GM19463 (cell line): ENCODE measurements at regions not wholly inside any gene's neighbourhood (a gene's known extent, or its start where the extent isn't known, plus 50 kb on each side); places are given as distances from the start of the nearest gene placed in this dataset.
"Not testable (repeated sequence)": the region's sequence is repeated elsewhere in the genome, so short reads cannot be mapped to it uniquely, and the experiment has no call there.

ENCODE experiments used
- ATAC-seq: cut with Tn5 transposase; IDR thresholded peaks from one replicate; pipeline ENCODE4 v1.9.1; 2021; ENCODE audit warnings: mild to moderate bottlenecking, moderate library complexity; ENCODE audit not compliant: unreplicated experiment

DNA sequence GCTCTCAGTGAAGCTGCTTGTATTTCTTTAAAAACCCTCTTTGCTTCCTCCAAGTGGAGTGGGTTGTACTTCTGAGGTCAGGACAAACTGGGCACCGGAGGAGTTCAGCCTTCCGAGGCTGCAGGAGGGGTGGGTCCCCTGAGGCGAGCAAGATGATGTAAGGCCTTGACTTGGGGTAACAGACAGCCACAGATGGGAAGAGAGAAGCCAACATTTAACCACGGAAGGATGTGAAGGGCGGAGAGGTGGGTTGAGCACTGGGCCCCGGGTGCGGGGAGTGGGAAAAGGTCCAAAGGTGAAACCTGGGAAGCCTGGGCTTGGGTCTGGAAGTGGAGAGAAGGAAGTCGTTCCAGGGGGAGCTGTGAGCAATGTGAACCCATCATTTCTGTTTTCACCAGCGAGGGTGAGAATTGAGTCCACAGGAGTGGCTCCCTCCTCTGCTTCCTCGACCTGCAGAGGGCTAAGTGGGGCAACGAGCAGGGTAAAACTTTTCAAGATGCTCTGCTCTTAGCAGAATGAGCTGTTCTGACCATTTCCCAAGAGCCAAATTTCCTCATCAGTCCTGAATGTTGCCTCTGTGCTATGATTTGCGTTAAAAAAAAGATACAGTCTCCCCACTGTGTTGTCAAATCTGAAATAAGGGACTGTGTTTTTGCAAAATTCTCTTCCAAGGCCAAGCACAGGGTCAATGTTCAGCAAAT is 137.7 kb upstream of the CRHR1 start:
- no peak for ATAC-seq

DNA sequence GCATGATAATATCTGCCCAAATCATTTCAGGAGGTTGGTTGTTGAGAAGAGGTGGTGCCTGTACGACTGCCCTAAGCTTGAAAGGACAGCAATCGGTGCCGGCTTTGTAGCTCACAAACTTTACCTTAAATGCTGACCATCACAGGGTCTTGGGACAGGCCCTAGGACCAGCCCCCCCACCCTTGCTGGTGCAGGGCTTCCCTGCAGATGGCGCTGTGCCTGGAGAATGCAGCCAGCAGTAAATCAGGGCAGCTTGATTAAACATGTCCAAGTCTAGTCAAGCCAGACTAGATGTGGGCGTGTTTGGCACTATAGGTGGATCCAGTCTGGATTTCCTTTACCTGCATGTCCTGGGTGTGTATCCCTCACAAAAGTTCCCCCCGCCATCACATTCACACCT is 135.5 kb upstream of the CRHR1 start:
- ATAC-seq = no peak

DNA sequence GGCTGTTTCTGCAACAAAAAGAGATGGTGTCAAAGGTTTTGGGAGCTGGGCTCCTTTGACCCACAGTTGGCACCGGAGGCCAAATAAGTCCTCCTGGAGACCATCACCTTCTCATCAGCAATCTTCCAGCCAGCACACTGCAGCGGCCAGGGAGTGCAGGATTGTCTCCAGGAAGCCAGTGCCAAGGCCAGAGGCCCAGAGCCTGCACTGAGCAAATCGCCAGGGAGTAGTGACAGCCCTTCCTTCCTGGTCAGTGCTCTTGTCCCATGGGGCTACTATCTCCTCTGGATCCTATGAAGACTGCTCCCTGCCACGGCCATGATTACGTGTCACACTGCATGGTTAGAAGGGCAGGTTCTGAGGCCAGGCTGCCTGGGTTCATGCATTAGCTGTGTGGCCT is 134.3 kb upstream of the CRHR1 start:
- no peak for ATAC-seq

DNA sequence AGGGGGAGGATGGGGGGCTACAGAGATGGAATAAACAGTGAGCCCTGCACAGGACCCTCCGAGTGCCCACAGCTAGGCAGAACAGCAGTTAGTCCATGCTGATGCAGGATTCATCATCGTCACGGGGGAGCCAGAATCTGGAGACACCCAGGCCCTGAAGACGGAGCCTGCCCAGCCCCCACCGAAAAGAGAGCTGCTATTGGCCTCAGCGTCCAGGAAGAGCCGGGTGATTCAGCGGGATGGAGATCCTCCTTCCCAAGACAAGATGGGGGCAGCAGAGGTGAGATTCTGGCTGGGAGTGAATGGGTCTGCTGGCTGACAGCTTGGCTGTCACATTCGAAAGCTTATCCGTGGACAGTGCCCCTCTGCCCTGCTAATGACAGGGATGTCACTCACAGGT is 133.6 kb upstream of the CRHR1 start:
- ATAC-seq = no peak

DNA sequence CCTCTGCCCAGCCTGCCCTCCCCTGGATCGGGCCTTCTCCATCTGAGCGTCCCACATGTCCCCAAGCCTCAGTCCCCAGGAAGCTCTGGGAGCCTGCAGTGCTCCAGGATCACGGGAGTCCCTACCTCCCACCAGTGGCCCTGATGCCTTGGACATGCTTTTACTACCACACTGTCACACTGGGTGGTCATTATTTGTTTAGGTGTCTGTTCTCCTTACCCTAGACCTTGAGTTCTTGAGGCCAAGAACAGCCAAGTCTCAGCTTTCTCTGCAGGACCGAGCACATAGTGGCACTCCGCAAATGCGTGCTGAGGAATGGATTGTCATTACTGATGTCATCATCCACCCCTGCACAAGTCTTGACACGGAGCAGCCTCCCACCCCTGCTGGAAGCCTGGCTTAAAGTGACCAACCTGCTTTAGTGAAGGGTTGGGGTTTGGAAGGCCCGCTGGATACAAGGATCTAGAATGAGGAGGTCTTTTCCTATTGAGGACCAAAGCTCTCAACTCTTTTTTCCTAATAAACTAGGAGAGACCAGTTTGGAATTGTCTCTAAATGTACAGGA is 132.9 kb upstream of the CRHR1 start:
- no peak for ATAC-seq

DNA sequence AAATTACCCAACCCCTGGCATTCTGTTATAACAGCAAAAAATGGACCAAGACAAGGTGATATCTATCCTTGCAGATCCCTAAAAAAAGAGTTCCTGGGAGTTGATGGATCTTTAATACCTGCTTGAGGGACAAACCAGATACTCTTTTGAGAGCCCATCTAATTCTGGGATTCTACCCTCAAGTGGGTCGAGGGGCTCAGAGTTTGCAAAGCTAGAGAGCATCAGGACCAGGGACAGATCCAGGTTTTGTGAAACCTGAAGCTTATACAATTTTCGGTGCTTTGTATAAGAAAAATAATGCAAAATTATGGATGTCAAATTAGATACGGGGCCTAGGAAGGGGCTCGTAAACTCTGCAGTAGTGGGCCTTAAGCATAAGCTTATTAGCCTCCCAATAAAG is 130.5 kb upstream of the CRHR1 start:
- no peak for ATAC-seq

- no peak for ATAC-seq
Measured at GRCh38 chr17:45656527-45657181, 127.5 kb upstream of the CRHR1 start.

GRCh38 chr17:45660474-45660873 is 123.6 kb upstream of the CRHR1 start:
- ATAC-seq = no peak

- ATAC-seq = no peak
Measured at GRCh38 chr17:45662432-45662831, 121.7 kb upstream of the CRHR1 start.

GRCh38 chr17:45663772-45664171 is 120.3 kb upstream of the CRHR1 start:
- no peak for ATAC-seq

DNA sequence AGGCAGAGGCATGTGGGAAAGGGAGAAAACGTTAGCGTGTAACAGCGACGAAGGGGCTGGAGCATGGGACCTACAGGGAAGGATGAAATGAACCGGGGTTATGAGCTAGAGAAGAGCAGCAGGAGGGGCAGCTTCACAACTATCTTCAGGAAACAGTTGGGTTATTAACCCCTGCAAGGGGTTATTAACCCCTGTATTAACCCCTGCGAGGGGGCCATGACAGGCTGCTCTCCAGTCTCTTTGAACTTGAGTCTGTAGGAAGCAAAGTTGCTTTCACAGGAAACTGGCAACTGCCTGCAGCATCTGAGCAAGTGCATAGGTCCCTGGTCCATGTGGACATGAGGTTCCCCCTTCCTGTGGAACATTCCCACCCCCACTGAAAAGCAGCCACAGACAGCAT is 119.2 kb upstream of the CRHR1 start:
- no peak for ATAC-seq

DNA sequence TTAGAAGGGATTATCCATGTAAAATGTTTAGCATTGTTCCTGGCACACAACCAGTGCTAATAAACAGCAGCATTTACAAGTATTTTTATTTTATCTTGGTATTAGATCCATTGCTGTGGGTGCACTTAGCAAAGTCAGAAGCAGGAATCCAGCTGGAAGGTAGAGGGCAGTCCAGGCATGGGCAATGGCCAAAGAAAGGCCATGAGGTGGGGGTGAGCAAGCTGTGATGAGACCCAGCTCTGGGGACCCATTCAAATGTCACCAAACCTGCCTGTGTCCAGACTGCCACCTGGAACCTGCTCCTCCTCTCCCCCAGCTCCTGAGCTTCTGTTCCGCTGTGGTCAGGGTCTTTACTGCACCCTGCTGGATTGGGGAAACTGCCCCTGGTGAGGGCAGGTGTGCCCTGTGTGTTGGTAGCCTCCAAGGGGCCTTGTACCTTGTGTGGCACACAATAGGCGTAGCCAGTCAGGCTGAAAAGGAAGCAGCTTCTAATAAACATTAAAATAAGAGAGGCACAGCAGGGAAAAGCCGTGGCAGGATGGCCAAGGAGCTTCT is 118.0 kb upstream of the CRHR1 start:
- ATAC-seq = no peak

GRCh38 chr17:45666641-45667040 is 117.5 kb upstream of the CRHR1 start:
- ATAC-seq = no peak

- ATAC-seq = no peak
Measured at GRCh38 chr17:45667591-45668171, 116.4 kb upstream of the CRHR1 start.

DNA sequence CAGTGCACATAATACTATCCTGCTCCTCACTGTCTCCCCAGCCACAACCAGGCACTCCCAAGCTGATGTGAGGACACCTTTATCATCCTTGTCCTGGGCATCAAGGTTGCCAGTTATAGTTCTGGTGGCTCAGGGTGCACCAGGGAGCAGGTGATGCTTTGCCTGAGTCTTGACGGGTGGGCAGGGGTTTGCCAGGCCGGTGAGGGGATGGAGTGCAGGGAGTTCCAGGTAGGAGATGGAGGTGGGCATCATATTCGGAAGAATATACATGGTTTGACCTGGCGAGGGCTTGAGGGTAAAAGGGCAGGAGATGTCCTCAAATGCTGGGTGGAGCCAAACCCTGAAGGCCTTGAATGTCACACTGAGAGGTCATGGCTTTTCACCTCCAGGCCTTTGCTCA is 115.8 kb upstream of the CRHR1 start:
- no peak for ATAC-seq

- no peak for ATAC-seq
Measured at GRCh38 chr17:45672301-45672700, 111.8 kb upstream of the CRHR1 start.

- ATAC-seq = no peak
Measured at GRCh38 chr17:45672792-45673191, 111.3 kb upstream of the CRHR1 start.

DNA sequence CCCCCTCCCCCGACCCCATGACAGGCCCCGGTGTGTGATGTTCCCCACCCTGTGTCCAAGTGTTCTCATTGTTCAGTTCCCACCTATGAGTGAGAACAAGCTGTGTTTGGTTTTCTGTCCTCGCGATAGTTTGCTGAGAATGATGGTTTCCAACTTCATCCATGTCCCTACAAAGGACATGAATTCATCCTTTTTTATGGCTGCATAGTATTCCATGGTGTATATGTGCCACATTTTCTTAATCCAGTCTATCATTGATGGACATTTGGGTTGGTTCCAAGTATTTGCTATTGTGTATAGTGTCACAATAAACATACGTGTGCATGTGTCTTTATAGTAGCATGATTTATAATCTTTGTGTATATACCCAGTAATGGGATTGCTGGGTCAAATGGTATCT is 110.4 kb upstream of the CRHR1 start:
- ATAC-seq = not testable (repeated sequence)

- ATAC-seq = no peak
Measured at GRCh38 chr17:45675012-45675411, 109.1 kb upstream of the CRHR1 start.

- no peak for ATAC-seq
Measured at GRCh38 chr17:45675892-45676291, 108.2 kb upstream of the CRHR1 start.

DNA sequence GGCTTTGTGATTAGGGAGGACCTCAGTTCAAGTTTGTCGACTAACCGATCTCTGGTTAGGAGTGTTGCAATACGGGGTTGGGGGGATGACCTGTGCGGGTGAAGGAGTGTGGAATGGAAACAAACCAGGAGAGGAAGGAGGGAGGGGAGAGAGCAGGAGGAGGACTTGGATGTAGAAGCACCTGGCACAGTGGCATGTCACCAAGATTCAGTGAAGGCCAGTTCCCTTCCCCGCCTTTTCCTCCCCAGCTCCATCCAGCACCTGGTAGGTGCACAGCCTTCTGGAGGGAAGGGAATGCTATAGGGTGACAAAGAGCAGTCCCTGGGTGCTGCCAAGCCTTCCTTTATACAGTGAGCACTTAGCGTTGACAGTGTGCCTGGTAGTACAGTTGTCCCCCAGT is 107.4 kb upstream of the CRHR1 start:
- no peak for ATAC-seq

GRCh38 chr17:45677770-45678169 is 106.3 kb upstream of the CRHR1 start:
- ATAC-seq = no peak
